ENCODE measurements at regions not wholly inside any gene's neighbourhood (a gene's known extent, or its start where the extent isn't known, plus 50 kb on each side); places are given as distances from the start of the nearest gene placed in this dataset.

DNA sequence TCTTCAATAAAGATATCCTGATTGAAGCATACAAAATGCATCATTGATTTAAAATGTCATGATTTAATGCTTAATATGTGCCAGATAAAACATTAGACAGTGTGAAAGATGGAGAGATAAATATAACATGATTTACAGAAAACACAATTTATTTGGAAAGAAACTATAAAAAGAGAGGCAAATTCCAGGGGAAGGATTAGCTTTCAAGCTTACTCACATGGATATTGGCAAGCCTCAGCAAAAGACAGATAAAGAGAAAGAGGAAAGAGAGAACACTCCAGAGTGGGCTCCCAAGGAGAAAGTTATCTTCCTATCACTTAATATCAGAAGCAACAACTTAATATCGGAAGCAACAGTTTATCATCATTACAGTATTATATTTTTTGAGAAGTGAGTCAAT, 1036.5 kb downstream of the SQOR start:
- no peak overlapping the region for H3K27ac ChIP-seq (ENCODE audit: low read depth in 2 of 2, low read length in 2 of 2)
- TF ChIP-seq, protein P1, sequence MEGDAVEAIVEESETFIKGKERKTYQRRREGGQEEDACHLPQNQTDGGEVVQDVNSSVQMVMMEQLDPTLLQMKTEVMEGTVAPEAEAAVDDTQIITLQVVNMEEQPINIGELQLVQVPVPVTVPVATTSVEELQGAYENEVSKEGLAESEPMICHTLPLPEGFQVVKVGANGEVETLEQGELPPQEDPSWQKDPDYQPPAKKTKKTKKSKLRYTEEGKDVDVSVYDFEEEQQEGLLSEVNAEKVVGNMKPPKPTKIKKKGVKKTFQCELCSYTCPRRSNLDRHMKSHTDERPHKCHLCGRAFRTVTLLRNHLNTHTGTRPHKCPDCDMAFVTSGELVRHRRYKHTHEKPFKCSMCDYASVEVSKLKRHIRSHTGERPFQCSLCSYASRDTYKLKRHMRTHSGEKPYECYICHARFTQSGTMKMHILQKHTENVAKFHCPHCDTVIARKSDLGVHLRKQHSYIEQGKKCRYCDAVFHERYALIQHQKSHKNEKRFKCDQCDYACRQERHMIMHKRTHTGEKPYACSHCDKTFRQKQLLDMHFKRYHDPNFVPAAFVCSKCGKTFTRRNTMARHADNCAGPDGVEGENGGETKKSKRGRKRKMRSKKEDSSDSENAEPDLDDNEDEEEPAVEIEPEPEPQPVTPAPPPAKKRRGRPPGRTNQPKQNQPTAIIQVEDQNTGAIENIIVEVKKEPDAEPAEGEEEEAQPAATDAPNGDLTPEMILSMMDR (IDR thresholded peaks at IDR 0.05; ENCODE audit: borderline replicate concordance, extremely low read depth, insufficient read depth): no peak
- FAIRE-seq: no peak

DNA sequence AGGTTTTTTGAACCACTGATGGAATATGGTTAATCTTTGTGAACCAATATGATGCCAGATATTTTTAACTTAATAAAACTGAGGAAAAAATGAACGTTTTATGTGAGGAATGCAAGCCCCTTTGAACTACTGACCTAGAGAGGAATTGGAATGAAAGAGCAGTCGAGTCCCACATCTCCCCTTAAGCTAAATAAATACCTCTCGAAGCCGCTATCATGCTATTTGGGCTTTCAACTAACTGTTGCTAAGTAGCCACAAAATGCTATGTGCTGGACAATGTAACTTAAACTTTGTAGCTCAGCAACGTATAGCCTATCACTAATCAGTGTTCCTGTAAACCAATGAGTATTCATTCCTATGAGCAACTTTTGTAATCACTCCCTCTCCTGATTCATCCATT, 1037.2 kb downstream of the SQOR start:
- H3K27ac ChIP-seq (ENCODE audit: low read depth in 2 of 2, low read length in 2 of 2): no peak overlapping the region
- no peaks in the 10 kb centered on the region for H3K36me3 ChIP-seq (ENCODE audit: control insufficient read depth in 2 of 3, insufficient read depth in 3 of 3, low read length in 3 of 3)
- H3K9me3 ChIP-seq (ENCODE audit: control insufficient read depth in 2 of 3, insufficient read depth in 1 of 3, low read length in 3 of 3): no peaks in the 10 kb centered on the region
- FAIRE-seq (no peak), DNase-seq (no peak)
- H3K27me3 ChIP-seq (ENCODE audit: control insufficient read depth, insufficient read depth, low read length): no peaks in the 10 kb centered on the region
- TF ChIP-seq, protein P1 (IDR thresholded peaks at IDR 0.05; ENCODE audit: borderline replicate concordance, extremely low read depth, insufficient read depth): no peak
- intact Hi-C loops (cut with DNase I): no loop called here
- H3K4me1 ChIP-seq (ENCODE audit: control insufficient read depth in 2 of 3, insufficient read depth in 2 of 3, low read depth in 1 of 3, low read length in 3 of 3): no peaks in the 10 kb centered on the region
- H3K4me3 ChIP-seq (ENCODE audit: low read length in 3 of 3): no peak overlapping the region
- H3K9ac ChIP-seq (ENCODE audit: low read length in 3 of 3): no peak overlapping the region

More for the DNA sequence above, 1036.5 kb downstream of the SQOR start:
- Histone ChIP-seq H3K4me3 (ENCODE audit: low read length in 3 of 3) (no peak overlapping the region), H3K36me3 (ENCODE audit: control insufficient read depth in 2 of 3, insufficient read depth in 3 of 3, low read length in 3 of 3) (no peaks in the 10 kb centered on the region), H3K4me1 (ENCODE audit: control insufficient read depth in 2 of 3, insufficient read depth in 2 of 3, low read depth in 1 of 3, low read length in 3 of 3) (no peaks in the 10 kb centered on the region), H3K9ac (ENCODE audit: low read length in 3 of 3) (no peak overlapping the region), H3K9me3 (ENCODE audit: control insufficient read depth in 2 of 3, insufficient read depth in 1 of 3, low read length in 3 of 3) (no peaks in the 10 kb centered on the region), H3K27me3 (ENCODE audit: control insufficient read depth, insufficient read depth, low read length) (no peaks in the 10 kb centered on the region)
- intact Hi-C loops (cut with DNase I): no loop called here
- no peak for DNase-seq

DNA sequence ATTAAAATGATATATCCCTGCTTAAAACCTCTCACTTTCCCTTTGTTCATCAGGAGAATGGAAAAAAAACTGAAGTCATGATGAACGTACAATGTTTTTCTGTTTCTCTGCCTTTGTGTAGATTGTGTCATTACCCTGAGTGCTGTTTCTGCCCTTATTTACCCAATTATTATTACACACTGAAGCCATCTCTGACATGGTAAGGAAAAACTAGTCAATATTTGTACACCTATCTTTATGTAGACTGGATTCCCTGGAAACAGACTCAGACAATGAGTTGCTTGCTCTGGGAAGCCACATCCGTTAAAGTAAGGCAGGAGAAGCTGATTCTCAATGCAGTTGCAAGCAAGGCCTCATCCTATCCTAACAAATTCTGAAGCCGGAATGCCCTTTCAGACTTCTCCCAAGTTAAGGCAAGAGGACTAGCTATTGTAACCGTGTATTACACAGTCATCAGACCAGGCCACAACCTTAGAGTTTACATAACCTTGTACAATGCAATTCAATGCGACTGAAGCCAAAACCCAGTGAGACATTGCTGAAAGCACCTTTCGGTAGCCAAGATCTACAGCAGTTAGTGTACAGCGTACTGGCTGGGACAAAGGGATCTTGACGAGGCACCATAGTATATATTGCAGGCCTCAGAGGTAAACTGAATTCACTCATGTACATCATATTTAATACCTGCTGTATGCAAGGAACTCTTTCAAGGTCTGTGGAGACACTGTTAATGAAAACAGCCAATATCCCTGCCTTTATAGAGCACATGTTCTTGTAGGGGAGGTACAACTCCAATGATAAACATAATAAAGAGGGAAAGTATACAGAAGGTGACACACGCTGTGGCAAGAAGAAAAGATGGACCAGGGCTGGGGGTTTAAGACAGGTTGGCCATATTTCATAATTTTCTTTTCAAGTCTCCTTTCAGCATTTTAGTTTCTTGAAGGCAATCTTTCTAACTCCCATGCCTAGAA, 1040.8 kb upstream of the SEMA6D start:
- TF ChIP-seq, protein P1 (IDR thresholded peaks at IDR 0.05; ENCODE audit: borderline replicate concordance, extremely low read depth, insufficient read depth): no peak
- Histone ChIP-seq H3K4me1 (ENCODE audit: control insufficient read depth in 2 of 3, insufficient read depth in 2 of 3, low read depth in 1 of 3, low read length in 3 of 3) (no peaks in the 10 kb centered on the region), H3K27me3 (ENCODE audit: control insufficient read depth, insufficient read depth, low read length) (no peaks in the 10 kb centered on the region), H3K9ac (ENCODE audit: low read length in 3 of 3) (no peak overlapping the region), H3K27ac (ENCODE audit: low read depth in 2 of 2, low read length in 2 of 2) (no peak overlapping the region), H3K4me3 (ENCODE audit: low read length in 3 of 3) (no peak overlapping the region), H3K9me3 (ENCODE audit: control insufficient read depth in 2 of 3, insufficient read depth in 1 of 3, low read length in 3 of 3) (no peaks in the 10 kb centered on the region), H3K36me3 (ENCODE audit: control insufficient read depth in 2 of 3, insufficient read depth in 3 of 3, low read length in 3 of 3) (no peaks in the 10 kb centered on the region)
- FAIRE-seq (no peak), DNase-seq (no peak)
- intact Hi-C loops (cut with DNase I): no loop called here
